ENCODE measurements at regions not wholly inside any gene's neighbourhood (a gene's known extent, or its start where the extent isn't known, plus 50 kb on each side); places are given as distances from the start of the nearest gene placed in this dataset.

GRCh38 chr1:201719812-201720521, 109.0 kb upstream of the IPO9 start:
- Histone ChIP-seq H3K9me3 (no peaks in the 10 kb centered on the region), H3K27me3 (ENCODE audit: insufficient read depth) (no peaks in the 10 kb centered on the region), H4K20me1 (ENCODE audit: insufficient read depth) (no peaks in the 10 kb centered on the region), H3K9me2 (no peaks in the 10 kb centered on the region), H3K4me3 (ENCODE audit: low read depth in 2 of 2, low read length in 1 of 2) (no peak overlapping the region), H3K4me1 (ENCODE audit: control insufficient read depth in 1 of 2, insufficient read depth in 2 of 2, low read depth in 1 of 2, low read length in 1 of 2) (peaks cover 20 to 63% of the 10 kb centered on the region in 2 experiments), H2AFZ (ENCODE audit: low read depth) (no peak overlapping the region), H3F3A (replicated peaks; ENCODE audit: insufficient read depth) (peaks cover 56% of the 10 kb centered on the region), H3K27ac (ENCODE audit: low read depth in 2 of 2, low read length in 1 of 2) (peak overlapping the region in 1 of 2 experiments; percentile 90; a peak in 2 of 4 replicates), H3K4me2 (no peak overlapping the region), H3K9ac (peak overlapping the region; percentile 41; the same call in 1 of the 2 replicates), H3K79me2 (ENCODE audit: insufficient read depth) (peaks cover 92% of the 10 kb centered on the region), H3K36me3 (replicated peaks in 1 of 2; ENCODE audit: control insufficient read depth in 1 of 2, insufficient read depth in 2 of 2, low read length in 1 of 2) (peaks cover 24 to 55% of the 10 kb centered on the region in 2 experiments)
- 99% methylated on average over 8 of the region's 9 CpGs for WGBS (ENCODE audit: low lambda C conversion rate)
- no peak for DNase-seq
- ChIA-PET CTCF (interaction anchor here (0.7 to 35.0 kb wide), 9 partner anchors 11 to 207 kb away, joined by 3 to 827 read pairs (median 4); no protein-coding TSS in a partner anchor), POLR2A (no interaction called here)
- TF ChIP-seq GATA2 (CRISPR knock-in tag; IDR thresholded peaks at IDR 0.05): no peak
- TF ChIP-seq POLR2AphosphoS5 (IDR thresholded peaks at IDR 0.05; ENCODE audit: low read depth, low read length): no peak
- no peak for TF ChIP-seq TEAD4 (IDR thresholded peaks at IDR 0.05; ENCODE audit: borderline replicate concordance, insufficient read depth)
- no peak for TF ChIP-seq MEF2A (IDR thresholded peaks at IDR 0.05; ENCODE audit: borderline replicate concordance, low read depth)
- TF ChIP-seq FOXM1 (IDR thresholded peaks at IDR 0.05; ENCODE audit: low read depth): no peak
- TF ChIP-seq TAF1 (IDR thresholded peaks at IDR 0.05; ENCODE audit: borderline replicate concordance, low read depth, low read length): no peak
- TF ChIP-seq SMC3 (IDR thresholded peaks at IDR 0.05; ENCODE audit: low read depth, low read length): no peak
- TF ChIP-seq, protein P1, sequence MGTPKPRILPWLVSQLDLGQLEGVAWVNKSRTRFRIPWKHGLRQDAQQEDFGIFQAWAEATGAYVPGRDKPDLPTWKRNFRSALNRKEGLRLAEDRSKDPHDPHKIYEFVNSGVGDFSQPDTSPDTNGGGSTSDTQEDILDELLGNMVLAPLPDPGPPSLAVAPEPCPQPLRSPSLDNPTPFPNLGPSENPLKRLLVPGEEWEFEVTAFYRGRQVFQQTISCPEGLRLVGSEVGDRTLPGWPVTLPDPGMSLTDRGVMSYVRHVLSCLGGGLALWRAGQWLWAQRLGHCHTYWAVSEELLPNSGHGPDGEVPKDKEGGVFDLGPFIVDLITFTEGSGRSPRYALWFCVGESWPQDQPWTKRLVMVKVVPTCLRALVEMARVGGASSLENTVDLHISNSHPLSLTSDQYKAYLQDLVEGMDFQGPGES (IDR thresholded peaks at IDR 0.05; ENCODE audit: low read depth, low read length): no peak
- TF ChIP-seq RAD21 (IDR thresholded peaks at IDR 0.05; ENCODE audit: low read length): no peak
- TF ChIP-seq FOXJ3 (CRISPR knock-in tag; IDR thresholded peaks at IDR 0.05): no peak
- no peak for TF ChIP-seq MXI1 (IDR thresholded peaks at IDR 0.05; ENCODE audit: low read depth, low read length)
- TF ChIP-seq ELF1 (IDR thresholded peaks at IDR 0.05): no peak
- no peak for TF ChIP-seq NFIC (IDR thresholded peaks at IDR 0.05; ENCODE audit: borderline replicate concordance)
- no peak for TF ChIP-seq FOSL2 (IDR thresholded peaks at IDR 0.05; ENCODE audit: borderline replicate concordance, low read depth)
- no peak for TF ChIP-seq NRF1 (IDR thresholded peaks at IDR 0.05; ENCODE audit: low read depth, low read length)
- TF ChIP-seq CHD2 (IDR thresholded peaks at IDR 0.05; ENCODE audit: low read length, partially characterized antibody): no peak

GRCh38 chr1:201720522-201720844, 108.5 kb upstream of the IPO9 start:
- Histone ChIP-seq H3K4me1 (ENCODE audit: control insufficient read depth in 1 of 2, insufficient read depth in 2 of 2, low read depth in 1 of 2, low read length in 1 of 2) (peaks cover 23 to 62% of the 10 kb centered on the region in 2 experiments), H3K4me2 (peak overlapping the region; percentile 29; the same call in 1 of the 2 replicates), H3K9me3 (no peaks in the 10 kb centered on the region), H3K36me3 (replicated peaks in 1 of 2; ENCODE audit: control insufficient read depth in 1 of 2, insufficient read depth in 2 of 2, low read length in 1 of 2) (peaks cover 24 to 54% of the 10 kb centered on the region in 2 experiments), H3K27ac (ENCODE audit: low read depth in 2 of 2, low read length in 1 of 2) (peak overlapping the region; percentile 56 to 90; a peak in 3 of 4 replicates), H4K20me1 (ENCODE audit: insufficient read depth) (no peaks in the 10 kb centered on the region), H2AFZ (ENCODE audit: low read depth) (no peak overlapping the region), H3K4me3 (ENCODE audit: low read depth in 2 of 2, low read length in 1 of 2) (no peak overlapping the region), H3K9me2 (no peaks in the 10 kb centered on the region), H3F3A (replicated peaks; ENCODE audit: insufficient read depth) (peaks cover 50% of the 10 kb centered on the region), H3K79me2 (ENCODE audit: insufficient read depth) (peaks cover 92% of the 10 kb centered on the region), H3K9ac (peak overlapping the region; percentile 41; the same call in 1 of the 2 replicates), H3K27me3 (ENCODE audit: insufficient read depth) (no peaks in the 10 kb centered on the region)
- ChIA-PET POLR2A (no interaction called here), CTCF (interaction anchor here (1.0 to 35.0 kb wide), 8 partner anchors 11 to 190 kb away, joined by 3 to 827 read pairs (median 4); no protein-coding TSS in a partner anchor)
- WGBS (ENCODE audit: low lambda C conversion rate): 96% methylated on average over 3 of the region's 3 CpGs
- no peak for TF ChIP-seq JUND (IDR thresholded peaks at IDR 0.05)
- TF ChIP-seq USF2 (IDR thresholded peaks at IDR 0.05; ENCODE audit: borderline replicate concordance, low read depth, low read length): no peak
- no peak for TF ChIP-seq RCOR1 (IDR thresholded peaks at IDR 0.05; ENCODE audit: low read length)
- no peak for TF ChIP-seq TCF12 (IDR thresholded peaks at IDR 0.05)
- TF ChIP-seq MXI1 (IDR thresholded peaks at IDR 0.05; ENCODE audit: low read depth, low read length): no peak
- no peak for DNase-seq
